ENCODE measurements at regions not wholly inside any gene's neighbourhood (a gene's known extent, or its start where the extent isn't known, plus 50 kb on each side); places are given as distances from the start of the nearest gene placed in this dataset.

DNA sequence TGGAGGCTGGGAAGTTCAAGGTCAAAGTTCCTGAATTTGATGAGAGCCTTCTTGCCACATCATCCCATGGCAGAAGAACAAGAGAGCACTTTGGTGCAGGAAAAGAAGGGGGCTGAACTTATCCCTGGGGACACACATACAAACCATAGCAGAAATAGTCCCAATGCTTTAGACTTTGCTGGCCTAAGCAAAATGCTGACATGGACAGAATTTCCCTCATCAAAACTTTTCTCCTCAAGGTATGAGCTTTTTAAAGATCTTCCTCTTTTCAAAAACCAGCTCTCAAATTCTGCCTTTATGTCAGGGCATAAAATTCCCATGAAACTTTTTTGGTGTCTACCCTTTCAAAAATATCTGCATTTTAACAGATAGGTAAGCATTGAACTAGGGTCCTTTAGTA, 341.8 kb upstream of the SMARCA2 start:
- H3K36me3 ChIP-seq = no peaks in the 10 kb centered on the region
- H3K27ac ChIP-seq = no peak overlapping the region
- H3K27me3 ChIP-seq = no peaks in the 10 kb centered on the region
- H3K4me1 ChIP-seq = no peaks in the 10 kb centered on the region
- FAIRE-seq = no peak
- no peak overlapping the region for H3K4me3 ChIP-seq
- no peak for ATAC-seq
- intact Hi-C loops (cut with DNase I) = no loop called here
- no peak for DNase-seq
- TF ChIP-seq, protein P1, sequence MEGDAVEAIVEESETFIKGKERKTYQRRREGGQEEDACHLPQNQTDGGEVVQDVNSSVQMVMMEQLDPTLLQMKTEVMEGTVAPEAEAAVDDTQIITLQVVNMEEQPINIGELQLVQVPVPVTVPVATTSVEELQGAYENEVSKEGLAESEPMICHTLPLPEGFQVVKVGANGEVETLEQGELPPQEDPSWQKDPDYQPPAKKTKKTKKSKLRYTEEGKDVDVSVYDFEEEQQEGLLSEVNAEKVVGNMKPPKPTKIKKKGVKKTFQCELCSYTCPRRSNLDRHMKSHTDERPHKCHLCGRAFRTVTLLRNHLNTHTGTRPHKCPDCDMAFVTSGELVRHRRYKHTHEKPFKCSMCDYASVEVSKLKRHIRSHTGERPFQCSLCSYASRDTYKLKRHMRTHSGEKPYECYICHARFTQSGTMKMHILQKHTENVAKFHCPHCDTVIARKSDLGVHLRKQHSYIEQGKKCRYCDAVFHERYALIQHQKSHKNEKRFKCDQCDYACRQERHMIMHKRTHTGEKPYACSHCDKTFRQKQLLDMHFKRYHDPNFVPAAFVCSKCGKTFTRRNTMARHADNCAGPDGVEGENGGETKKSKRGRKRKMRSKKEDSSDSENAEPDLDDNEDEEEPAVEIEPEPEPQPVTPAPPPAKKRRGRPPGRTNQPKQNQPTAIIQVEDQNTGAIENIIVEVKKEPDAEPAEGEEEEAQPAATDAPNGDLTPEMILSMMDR (IDR thresholded peaks at IDR 0.05) = no peak
- H3K9me3 ChIP-seq = no peaks in the 10 kb centered on the region

DNA sequence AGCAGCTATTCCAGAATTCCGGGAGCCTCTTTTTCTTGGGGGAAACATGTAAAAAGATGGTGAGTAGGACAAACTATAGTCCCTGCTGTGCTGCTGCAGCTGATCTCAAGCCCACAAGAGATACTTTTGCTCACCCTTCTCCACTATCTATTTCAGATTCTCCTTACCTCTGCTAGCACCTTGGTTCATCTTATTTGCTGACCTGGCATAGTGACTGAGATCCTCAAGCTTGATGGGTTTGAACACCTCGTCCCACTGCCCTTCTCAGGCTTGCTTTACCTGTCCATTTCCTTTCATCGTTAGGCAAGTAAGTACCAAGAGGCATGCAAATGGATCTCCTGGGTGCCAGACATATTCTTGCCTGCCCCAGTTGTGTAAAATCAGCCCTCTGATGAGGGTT, 338.4 kb upstream of the SMARCA2 start:
- intact Hi-C loops (cut with DNase I) = no loop called here
- Histone ChIP-seq H3K27me3 (no peaks in the 10 kb centered on the region), H3K4me1 (no peaks in the 10 kb centered on the region), H3K27ac (no peak overlapping the region), H3K4me3 (no peak overlapping the region), H3K36me3 (no peaks in the 10 kb centered on the region), H3K9me3 (no peaks in the 10 kb centered on the region)
- FAIRE-seq (no peak), ATAC-seq (no peak), DNase-seq (no peak)
- TF ChIP-seq, protein P1 (IDR thresholded peaks at IDR 0.05) = no peak
- WGBS, 2 donors = 62 to 83% methylated on average over 3 of the region's 3 CpGs

DNA sequence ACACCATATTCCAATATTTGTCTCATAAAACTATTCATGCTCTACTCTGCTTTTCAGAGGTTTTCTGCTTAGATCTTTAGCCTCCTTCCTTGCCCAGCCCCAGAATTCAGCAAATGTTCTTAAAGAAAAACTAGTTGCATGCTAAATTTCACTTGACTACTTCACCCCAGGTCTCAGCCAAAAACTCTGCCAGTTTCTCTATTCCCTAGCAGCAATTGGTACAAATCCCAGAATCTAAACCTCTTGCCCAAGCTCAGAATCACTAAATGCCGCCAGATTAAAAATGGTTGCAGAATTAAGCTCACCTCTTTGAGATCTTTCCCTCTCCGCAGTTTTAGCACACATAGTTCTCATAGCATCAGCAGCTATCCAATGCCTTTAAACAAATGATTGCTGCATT, 331.2 kb upstream of the SMARCA2 start:
- no peaks in the 10 kb centered on the region for H3K36me3 ChIP-seq
- ATAC-seq (no peak), DNase-seq (no peak), FAIRE-seq (no peak)
- intact Hi-C loops (cut with DNase I) = no loop called here
- WGBS, 2 donors = 82 to 93% methylated on average over 2 of the region's 2 CpGs
- no peak overlapping the region for H3K27ac ChIP-seq
- H3K27me3 ChIP-seq = no peaks in the 10 kb centered on the region
- no peak overlapping the region for H3K4me3 ChIP-seq
- TF ChIP-seq, protein P1 (IDR thresholded peaks at IDR 0.05) = no peak
- no peaks in the 10 kb centered on the region for H3K4me1 ChIP-seq
- H3K9me3 ChIP-seq = no peaks in the 10 kb centered on the region

DNA sequence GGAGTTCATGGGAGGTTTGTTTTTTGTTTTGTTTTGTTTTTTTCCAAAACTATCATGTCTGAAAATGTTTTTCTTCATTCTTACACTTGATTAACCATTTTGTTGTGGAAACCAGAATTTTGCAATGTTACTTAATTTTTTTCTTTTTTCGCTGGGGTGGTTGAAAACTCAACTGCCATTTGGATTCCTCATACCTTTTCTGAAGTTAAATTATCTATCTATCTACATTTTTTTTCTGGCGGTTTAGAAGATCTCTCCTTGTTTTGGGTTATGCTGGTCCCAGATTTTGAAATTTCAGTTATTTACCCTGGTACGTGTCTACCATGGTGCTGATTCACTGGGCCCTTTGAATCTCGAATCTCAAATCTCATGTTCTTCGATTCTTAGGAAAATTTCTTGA, 316.2 kb upstream of the SMARCA2 start:
- intact Hi-C loops (cut with DNase I) = no loop called here
- no peaks in the 10 kb centered on the region for H3K4me1 ChIP-seq
- ATAC-seq = no peak
- WGBS, 2 donors = 77 to 88% methylated on average over 5 of the region's 5 CpGs
- H3K9me3 ChIP-seq = no peaks in the 10 kb centered on the region
- no peak for FAIRE-seq
- no peak overlapping the region for H3K27ac ChIP-seq
- TF ChIP-seq, protein P1 (IDR thresholded peaks at IDR 0.05) = no peak
- peaks cover 0 to 5% (median 0%) of the 10 kb centered on the region in 4 donors for H3K27me3 ChIP-seq
- H3K4me3 ChIP-seq = no peak overlapping the region
- DNase-seq = no peak
- H3K36me3 ChIP-seq = no peaks in the 10 kb centered on the region

DNA sequence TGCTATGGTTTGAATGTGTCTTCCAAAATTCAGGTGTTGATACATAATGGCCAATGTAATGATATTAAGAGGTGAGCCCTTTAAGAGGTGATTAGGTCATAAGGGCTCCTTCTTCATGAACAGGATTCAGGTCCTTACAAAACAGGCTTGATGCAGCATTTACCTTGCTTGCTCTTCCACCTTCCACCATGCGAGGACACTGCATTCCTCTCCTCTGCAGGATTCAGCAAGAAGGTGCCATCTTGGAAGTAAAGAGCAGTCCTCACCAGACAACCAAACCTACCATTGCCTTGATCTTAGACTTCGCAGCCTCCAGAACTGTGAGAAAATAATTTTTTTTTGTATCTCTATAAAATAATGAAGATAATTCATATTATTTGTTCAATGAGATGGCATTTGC, 314.0 kb upstream of the SMARCA2 start:
- no peak for DNase-seq
- H3K36me3 ChIP-seq = no peaks in the 10 kb centered on the region
- no peak overlapping the region for H3K27ac ChIP-seq
- 77 to 85% methylated on average over 2 of the region's 2 CpGs for WGBS, 2 donors
- TF ChIP-seq, protein P1 (IDR thresholded peaks at IDR 0.05) = no peak
- FAIRE-seq = no peak
- intact Hi-C loops (cut with DNase I) = no loop called here
- no peak for ATAC-seq
- H3K27me3 ChIP-seq = peaks cover 0 to 5% (median 0%) of the 10 kb centered on the region in 4 donors
- H3K4me1 ChIP-seq = no peaks in the 10 kb centered on the region
- no peaks in the 10 kb centered on the region for H3K9me3 ChIP-seq
- H3K4me3 ChIP-seq = no peak overlapping the region

Data from pancreas (tissue), 10 donors.